ENCODE measurements at regions not wholly inside any gene's neighbourhood (a gene's known extent, or its start where the extent isn't known, plus 50 kb on each side); places are given as distances from the start of the nearest gene placed in this dataset.

DNA sequence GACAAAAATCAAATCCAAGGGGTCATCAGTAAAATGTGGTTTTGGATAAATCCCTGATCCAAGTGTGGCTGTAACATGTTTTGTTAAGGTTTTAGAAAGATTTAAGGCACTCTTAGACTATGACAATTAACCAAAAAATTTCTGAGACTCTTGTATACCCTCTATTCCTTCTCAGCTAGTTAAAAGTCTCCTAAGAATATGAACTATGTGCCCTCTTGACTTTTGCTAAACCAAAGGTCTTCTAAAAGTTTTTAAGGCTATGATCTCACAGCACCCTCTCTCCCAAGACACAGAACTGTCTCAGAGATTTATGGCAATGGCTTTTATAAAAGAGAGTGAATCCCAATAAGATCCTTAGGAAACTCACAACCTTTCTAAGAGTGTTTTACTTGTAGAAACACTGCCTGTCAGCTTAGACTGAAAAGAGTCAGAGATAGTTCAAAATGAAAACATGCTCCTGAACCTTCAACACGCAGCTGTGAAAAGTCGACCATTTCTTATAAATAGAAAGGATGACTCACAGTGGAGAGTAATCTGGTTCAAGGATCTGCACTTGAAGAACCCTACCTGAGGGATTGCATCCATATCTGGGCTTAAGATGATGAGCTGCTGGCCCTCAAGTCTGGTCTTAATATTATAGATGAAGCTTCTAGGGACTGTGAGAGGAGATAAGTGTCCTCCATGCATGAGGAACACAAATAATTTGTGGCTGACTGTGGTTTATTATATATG is 388.4 kb upstream of the GJE1 start:
- TF ChIP-seq CTCF (IDR thresholded peaks at IDR 0.05) (no peak), POLR2A (IDR thresholded peaks at IDR 0.05) (no peak)

Measured in Peyer's patch (tissue), 4 donors.